ENCODE measurements at regions not wholly inside any gene's neighbourhood (a gene's known extent, or its start where the extent isn't known, plus 50 kb on each side); places are given as distances from the start of the nearest gene placed in this dataset.

DNA sequence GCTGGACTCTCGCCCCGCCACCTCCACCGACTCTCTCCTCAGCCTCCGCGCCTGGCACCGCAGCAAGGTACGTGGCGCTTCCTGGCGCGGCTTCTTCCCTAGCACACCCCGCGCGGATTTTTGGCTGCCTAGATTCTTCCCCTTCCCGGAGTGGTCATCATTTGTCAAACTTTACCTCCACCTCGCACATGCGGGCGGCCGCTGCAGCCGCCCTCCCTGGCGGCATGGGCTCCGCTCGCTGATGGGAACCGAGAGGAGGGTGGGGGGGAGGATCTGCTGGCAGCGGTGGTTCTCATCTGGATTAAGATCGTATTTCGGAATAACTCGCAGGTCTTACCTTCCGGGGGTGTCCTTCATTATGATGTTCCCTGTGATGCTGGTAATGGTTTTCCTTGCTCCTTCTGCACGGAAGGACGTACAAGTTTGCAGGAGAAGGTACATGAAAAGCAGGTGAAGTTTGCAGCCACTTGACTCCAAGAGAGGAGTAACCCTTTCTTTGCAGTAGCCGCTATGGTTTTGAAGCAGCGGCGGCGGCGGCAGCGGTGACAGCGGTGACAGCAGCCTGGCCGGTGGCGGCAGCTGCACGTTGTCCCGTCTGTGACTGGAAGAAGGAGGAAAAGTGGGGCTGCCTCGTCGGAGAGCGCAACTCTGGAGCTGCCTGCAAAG lies 2183.9 kb upstream of the TENM3 start:
- H3K4me3 ChIP-seq (replicated peaks; ENCODE audit: low read depth, low read length): 0 out of 2 replicates have a peak overlapping the region, but pooled peaks have one; percentile 19
- DNase-seq (ENCODE audit: extremely low read depth, low read depth): no peak
- TF ChIP-seq, protein P1, sequence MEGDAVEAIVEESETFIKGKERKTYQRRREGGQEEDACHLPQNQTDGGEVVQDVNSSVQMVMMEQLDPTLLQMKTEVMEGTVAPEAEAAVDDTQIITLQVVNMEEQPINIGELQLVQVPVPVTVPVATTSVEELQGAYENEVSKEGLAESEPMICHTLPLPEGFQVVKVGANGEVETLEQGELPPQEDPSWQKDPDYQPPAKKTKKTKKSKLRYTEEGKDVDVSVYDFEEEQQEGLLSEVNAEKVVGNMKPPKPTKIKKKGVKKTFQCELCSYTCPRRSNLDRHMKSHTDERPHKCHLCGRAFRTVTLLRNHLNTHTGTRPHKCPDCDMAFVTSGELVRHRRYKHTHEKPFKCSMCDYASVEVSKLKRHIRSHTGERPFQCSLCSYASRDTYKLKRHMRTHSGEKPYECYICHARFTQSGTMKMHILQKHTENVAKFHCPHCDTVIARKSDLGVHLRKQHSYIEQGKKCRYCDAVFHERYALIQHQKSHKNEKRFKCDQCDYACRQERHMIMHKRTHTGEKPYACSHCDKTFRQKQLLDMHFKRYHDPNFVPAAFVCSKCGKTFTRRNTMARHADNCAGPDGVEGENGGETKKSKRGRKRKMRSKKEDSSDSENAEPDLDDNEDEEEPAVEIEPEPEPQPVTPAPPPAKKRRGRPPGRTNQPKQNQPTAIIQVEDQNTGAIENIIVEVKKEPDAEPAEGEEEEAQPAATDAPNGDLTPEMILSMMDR (IDR thresholded peaks at IDR 0.05; ENCODE audit: low read depth, low read length, missing control alignments): no peak

- no peak overlapping the region for H3K4me3 ChIP-seq (replicated peaks; ENCODE audit: low read depth, low read length)
- TF ChIP-seq, protein P1 (IDR thresholded peaks at IDR 0.05; ENCODE audit: low read depth, low read length, missing control alignments): no peak
- no peak for DNase-seq (ENCODE audit: extremely low read depth, low read depth)
Observed at GRCh38 chr4:180060159-180060889, 2182.9 kb upstream of the TENM3 start.

DNA sequence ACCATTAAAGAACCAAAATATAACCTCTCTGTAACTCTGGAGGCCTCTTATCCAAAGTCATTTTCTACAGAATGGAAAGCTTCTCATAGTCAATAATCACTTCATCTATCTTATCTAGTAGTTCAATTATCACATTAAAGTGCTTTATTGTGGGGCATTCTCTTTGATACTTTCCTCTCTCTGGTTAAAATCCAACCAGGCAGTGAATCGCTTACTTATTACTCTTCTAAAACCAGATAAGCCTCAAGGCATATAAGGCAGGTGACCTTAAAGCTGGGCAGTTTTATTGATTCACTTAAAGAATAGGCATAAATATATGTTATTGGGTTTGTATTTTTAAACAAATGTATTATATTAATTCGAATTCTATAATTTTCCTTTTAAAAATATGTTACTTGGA lies 2162.1 kb upstream of the TENM3 start:
- H3K4me3 ChIP-seq (replicated peaks; ENCODE audit: low read depth, low read length): no peak overlapping the region
- no peak for DNase-seq (ENCODE audit: extremely low read depth, low read depth)
- TF ChIP-seq, protein P1 (IDR thresholded peaks at IDR 0.05; ENCODE audit: low read depth, low read length, missing control alignments): no peak

GRCh38 chr4:180084561-180084960 lies 2158.6 kb upstream of the TENM3 start:
- TF ChIP-seq, protein P1 (IDR thresholded peaks at IDR 0.05; ENCODE audit: low read depth, low read length, missing control alignments): no peak
- no peak for DNase-seq (ENCODE audit: extremely low read depth, low read depth)
- no peak overlapping the region for H3K4me3 ChIP-seq (replicated peaks; ENCODE audit: low read depth, low read length)

DNA sequence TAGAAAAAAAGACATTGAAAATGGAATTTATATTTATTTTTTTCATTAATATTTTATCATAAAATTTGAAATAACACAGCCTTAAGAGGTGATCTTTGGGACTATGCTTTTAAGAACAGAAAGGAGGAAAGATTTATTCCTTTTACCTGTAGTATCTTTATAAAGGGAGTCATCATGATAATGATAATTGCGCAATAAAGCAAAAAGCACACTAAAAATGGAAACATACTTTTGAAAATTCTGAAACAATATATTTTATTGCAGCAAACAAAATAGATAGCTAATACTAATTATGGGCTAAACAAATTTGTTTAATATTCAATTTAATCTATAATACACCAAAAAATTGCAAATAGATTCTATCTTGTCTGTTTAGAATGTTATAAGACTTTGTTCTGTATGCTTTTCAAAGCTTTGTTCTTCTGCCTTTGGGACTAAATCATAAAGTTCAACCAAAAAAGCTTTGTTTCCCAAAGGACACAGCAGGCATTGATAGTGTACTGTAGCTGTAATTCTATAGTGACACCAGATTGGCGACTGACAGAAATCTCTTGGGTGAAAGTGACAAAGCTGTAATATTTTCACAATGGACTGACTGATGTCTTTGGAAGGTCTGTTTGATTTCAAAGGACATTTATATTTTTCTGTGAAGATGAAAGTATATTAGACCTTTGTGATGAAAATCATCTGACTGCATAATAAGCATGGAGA lies 2156.6 kb upstream of the TENM3 start:
- TF ChIP-seq, protein P1 (IDR thresholded peaks at IDR 0.05; ENCODE audit: low read depth, low read length, missing control alignments): no peak
- no peak for DNase-seq (ENCODE audit: extremely low read depth, low read depth)
- no peak overlapping the region for H3K4me3 ChIP-seq (replicated peaks; ENCODE audit: low read depth, low read length)

GRCh38 chr4:180098586-180098985 lies 2144.6 kb upstream of the TENM3 start:
- no peak overlapping the region for H3K4me3 ChIP-seq (replicated peaks; ENCODE audit: low read depth, low read length)
- TF ChIP-seq, protein P1 (IDR thresholded peaks at IDR 0.05; ENCODE audit: low read depth, low read length, missing control alignments): no peak
- DNase-seq (ENCODE audit: extremely low read depth, low read depth): no peak

Data from HFF-Myc (cell line).